SK-N-SH (cell line): ENCODE measurements at regions not wholly inside any gene's neighbourhood (a gene's known extent, or its start where the extent isn't known, plus 50 kb on each side); places are given as distances from the start of the nearest gene placed in this dataset.

Experiments used
- CTCF ChIP-seq: fragments of 200-600 bp; sonication (generic); IDR thresholded peaks from 2 replicates; pipeline ENCODE4 v1.6.1; 2017; ENCODE audit warnings: antibody characterized with exemption, mild to moderate bottlenecking, moderate library complexity
- MAX ChIP-seq: IDR thresholded peaks from 2 replicates; pipeline ENCODE4 v1.4.0; 2012; ENCODE audit warnings: low read depth
- NFIC ChIP-seq: IDR thresholded peaks from 2 replicates; pipeline ENCODE4 v1.4.0; 2012; ENCODE audit warnings: borderline replicate concordance
- POLR2AphosphoS5 ChIP-seq: IDR thresholded peaks from 2 replicates; pipeline ENCODE4 v1.6.1; 2012; ENCODE audit warnings: low read depth, low read length
- RAD21 ChIP-seq: IDR thresholded peaks from 2 replicates; pipeline ENCODE4 v1.6.1; 2012; ENCODE audit warnings: mild to moderate bottlenecking, low read length
- REST ChIP-seq: IDR thresholded peaks from 2 replicates; pipeline ENCODE4 v1.6.1; 2012; ENCODE audit warnings: mild to moderate bottlenecking, low read depth, low read length, moderate library complexity
- SMC3 ChIP-seq: IDR thresholded peaks from 2 replicates; pipeline ENCODE4 v1.6.1; 2012; ENCODE audit warnings: low read depth, low read length, improper control_type of control experiment
- TCF12 ChIP-seq: IDR thresholded peaks from 2 replicates; pipeline ENCODE4 v1.4.0; 2012
- USF2 ChIP-seq: fragments of 150-350 bp; IDR thresholded peaks from 2 replicates; pipeline ENCODE4 v1.6.1; 2017; ENCODE audit warnings: antibody characterized with exemption, low read length, low read depth, borderline replicate concordance
- YY1 ChIP-seq: IDR thresholded peaks from 2 replicates; pipeline ENCODE4 v1.4.0; 2012; ENCODE audit warnings: low read depth, mild to moderate bottlenecking

GRCh38 chr6:27642744-27643456, 170.0 kb upstream of the ZNF184 start:
- TF ChIP-seq POLR2AphosphoS5 (no peak), TCF12 (no peak), CTCF (no peak), NFIC (no peak), REST (no peak), MAX (no peak), RAD21 (no peak), YY1 (no peak), USF2 (no peak), SMC3 (no peak)
